ENCODE measurements at regions not wholly inside any gene's neighbourhood (a gene's known extent, or its start where the extent isn't known, plus 50 kb on each side); places are given as distances from the start of the nearest gene placed in this dataset.

GRCh38 chr1:67607286-67607685 is 77.7 kb upstream of the GADD45A start:
- TF ChIP-seq CTCF (IDR thresholded peaks at IDR 0.05; ENCODE audit: poor library complexity, severe bottlenecking) (no peak), EP300 (conservative IDR thresholded peaks at IDR 0.05; ENCODE audit: poor library complexity, severe bottlenecking) (no peak), REST (IDR thresholded peaks at IDR 0.05; ENCODE audit: borderline replicate concordance) (no peak), EZH2 (IDR thresholded peaks at IDR 0.05; ENCODE audit: borderline replicate concordance, insufficient read depth, low read length, poor library complexity, severe bottlenecking) (no peak), MXI1 (conservative IDR thresholded peaks at IDR 0.05; ENCODE audit: poor library complexity, severe bottlenecking) (no peak), POLR2AphosphoS5 (IDR thresholded peaks at IDR 0.05) (no peak), TAF1 (IDR thresholded peaks at IDR 0.05; ENCODE audit: low read depth) (no peak)

Data from neural cell (in vitro differentiated cells).